Left renal pelvis (tissue), 4 donors: ENCODE measurements at regions not wholly inside any gene's neighbourhood (a gene's known extent, or its start where the extent isn't known, plus 50 kb on each side); places are given as distances from the start of the nearest gene placed in this dataset.
"Not testable (repeated sequence)": the region's sequence is repeated elsewhere in the genome, so short reads cannot be mapped to it uniquely, and the experiment has no call there.

ENCODE experiments used
- DNase-seq, 4 donors: peaks; one replicate each; pipeline ENCODE4 v3.0.0-alpha.2; 2013; ENCODE audit warnings: low read depth in 4 of 4, low spot score in 3 of 4

DNA sequence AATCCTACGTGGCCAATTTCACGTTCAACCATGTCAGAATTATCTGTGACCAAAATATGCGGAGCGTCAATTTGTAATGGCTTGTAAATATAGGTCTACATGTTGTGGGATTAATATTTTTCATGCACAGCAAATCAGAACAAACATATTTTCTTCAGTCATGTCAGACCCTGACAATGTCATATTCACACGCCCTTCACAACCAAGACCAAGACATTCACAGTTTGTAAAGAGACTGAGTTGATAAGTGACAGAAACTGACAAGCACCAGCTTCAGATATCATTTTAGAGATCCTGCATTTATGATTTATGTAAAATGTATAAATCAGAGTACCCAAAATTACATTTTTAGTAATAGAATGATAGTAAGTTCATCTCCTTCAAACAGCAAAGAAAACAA is 57.3 kb upstream of the NOVA1 start:
- DNase-seq = no peak

DNA sequence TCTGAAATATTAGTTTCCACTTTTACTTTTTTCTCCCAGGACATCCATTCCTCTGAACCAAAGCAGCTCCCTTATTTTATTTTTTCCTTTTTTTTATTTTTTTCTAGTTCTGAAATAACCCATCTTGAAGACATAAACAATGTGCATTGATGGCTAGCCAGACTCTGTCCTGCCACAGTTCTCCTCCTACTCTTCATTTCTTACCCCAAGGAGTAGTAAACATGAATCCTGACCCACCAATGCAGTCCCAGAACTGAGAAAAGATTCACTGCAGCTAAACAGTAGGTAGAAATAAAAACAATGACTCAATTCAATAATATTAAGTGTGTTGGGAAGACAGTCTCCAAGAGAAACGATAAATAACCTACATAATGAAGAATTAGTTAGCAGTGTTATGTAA is 65.7 kb upstream of the NOVA1 start:
- no peak for DNase-seq

- DNase-seq = not testable (repeated sequence)
These were observed 81.0 kb upstream of the NOVA1 start for GRCh38 chr14:26678732-26679420.

DNA sequence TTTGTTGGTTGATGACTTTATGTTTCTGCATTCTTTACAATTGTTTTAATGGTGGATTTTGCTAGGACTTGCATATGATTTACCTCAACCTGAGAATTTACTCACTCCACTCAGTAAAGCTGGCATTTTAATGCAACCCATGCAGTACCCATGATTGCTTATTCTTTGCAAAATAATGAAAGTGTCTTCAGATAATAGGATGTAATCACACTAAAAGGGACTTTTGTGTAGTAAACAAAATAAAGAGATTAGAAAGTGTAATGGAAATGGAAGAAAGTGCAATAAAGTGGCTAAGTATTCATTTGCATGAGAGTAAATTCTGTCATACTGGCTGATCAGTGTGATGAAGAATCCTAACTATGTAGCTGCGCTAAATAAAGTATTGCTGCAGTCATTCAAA is 87.6 kb upstream of the NOVA1 start:
- DNase-seq = no peak

DNA sequence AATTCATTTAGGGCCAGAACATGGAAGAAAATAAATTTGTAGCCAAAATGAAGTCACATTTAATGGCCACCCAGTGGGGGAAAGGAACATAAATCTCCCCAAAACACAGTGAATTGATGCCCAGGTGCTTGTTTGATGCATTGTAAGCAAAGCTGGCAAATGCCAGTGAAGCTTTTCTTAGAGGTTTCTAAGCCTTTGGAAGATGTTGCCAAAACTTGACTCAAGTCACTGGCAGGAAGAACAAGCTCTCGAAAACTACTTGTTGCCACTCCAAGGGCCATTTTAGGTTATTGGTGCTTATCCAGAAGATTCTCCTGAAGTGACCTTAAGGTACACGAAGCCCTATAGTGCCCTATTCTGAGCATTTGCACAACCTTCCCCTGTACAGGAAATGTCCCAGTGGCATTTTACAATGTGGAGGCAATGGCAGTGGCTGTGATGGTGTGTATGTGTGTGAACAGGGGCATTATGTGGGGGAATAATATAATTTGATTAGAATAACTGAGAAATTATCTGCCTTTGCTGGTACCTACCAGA is 89.5 kb upstream of the NOVA1 start:
- no peak for DNase-seq

GRCh38 chr14:26694521-26694920 is 96.7 kb upstream of the NOVA1 start:
- DNase-seq = no peak

GRCh38 chr14:26702721-26703230 is 104.9 kb upstream of the NOVA1 start:
- no peak for DNase-seq

- no peak for DNase-seq
These were observed 106.0 kb upstream of the NOVA1 start for GRCh38 chr14:26703686-26704366.

DNA sequence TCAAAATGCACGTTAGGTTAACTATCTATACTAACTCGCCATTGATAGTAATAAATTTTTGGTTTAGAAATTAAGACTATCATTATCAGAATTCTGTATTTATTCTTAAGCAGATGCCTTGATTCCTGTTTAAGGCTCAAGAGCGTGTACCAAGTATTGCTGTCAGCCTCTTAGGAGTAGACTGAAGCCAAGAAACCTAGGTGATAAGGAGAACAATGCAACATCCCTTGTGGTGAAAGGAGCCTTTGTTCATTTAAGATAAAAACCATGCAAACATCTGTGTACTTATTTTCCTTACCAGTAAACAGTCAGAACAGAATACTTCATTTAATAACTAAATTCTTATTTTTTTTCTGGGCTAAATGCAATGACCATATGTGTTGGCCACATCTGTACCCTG is 109.4 kb upstream of the NOVA1 start:
- no peak for DNase-seq

- no peak for DNase-seq
These were observed 111.2 kb upstream of the NOVA1 start for GRCh38 chr14:26709019-26709418.

DNA sequence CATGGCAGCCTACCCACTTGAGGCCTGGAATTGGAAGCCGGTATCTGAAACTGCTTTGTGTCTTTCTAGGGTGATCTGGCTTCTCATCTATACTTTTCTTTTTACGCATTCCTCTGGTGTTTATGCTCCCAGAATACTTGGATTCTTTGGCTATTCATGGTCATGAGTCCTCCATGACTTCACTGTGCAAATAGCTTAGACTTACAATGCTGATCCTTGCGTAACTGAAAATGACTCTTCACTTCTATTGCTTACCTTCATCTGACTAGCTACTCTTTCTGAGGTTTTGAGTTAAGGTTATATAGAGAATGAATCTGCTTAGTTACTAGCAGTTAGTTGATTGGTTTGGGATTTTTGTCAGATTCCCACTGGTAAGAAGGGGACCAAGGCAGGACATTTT is 121.7 kb upstream of the NOVA1 start:
- DNase-seq = no peak

DNA sequence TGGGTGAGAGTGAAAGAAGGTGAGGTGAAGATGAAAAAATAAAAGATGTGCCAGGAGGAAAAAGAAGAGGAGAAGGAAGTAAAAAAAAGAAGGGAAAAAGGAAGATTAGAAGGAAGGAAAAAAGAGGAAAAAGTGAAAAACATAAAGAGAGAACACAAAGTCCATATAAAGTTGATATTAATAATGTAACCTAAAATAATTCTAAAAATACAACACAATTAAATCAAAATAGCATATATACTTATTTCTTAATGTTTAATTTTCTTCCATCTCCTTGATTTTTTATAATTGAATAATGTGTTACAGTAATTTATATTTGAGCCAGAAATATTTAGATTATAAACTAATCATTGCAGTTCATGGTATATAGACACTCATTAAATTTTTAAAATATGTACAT is 124.4 kb upstream of the NOVA1 start:
- DNase-seq = no peak

GRCh38 chr14:26729851-26730250 is 132.0 kb upstream of the NOVA1 start:
- DNase-seq = no peak

DNA sequence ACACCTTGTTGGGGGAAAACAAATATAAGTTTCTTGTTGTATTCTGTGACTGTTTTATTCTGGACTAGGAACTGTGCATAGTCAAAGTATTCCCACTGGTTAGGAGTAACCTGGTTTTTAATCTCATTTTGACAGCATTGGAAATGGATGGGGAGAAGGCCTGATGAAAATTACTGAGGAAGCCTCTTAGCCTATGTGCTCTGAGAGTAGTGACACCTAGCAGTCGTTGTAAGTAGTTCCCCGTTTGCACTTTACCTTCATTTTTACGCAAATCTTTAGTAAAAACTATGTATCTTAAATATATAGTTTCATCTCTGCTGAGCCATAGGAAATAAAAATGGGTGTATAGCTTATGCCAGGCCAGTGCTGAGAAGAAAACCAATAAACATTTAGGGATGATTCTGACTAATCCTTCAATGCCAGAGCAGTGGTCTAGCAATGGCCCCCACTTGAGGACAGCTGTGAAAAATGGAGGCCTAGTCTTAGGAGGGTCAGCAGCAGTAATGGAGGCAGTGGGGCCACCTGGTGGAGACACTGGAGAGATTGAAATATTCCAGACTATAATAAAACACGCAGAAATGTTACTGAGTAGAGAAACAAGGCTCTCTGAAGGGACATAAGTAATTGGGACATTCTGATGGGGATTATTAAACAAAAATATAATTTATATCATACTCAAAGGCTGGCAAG is 133.2 kb upstream of the NOVA1 start:
- no peak for DNase-seq

- no peak for DNase-seq
These were observed 138.0 kb upstream of the NOVA1 start for GRCh38 chr14:26735811-26736210.

DNA sequence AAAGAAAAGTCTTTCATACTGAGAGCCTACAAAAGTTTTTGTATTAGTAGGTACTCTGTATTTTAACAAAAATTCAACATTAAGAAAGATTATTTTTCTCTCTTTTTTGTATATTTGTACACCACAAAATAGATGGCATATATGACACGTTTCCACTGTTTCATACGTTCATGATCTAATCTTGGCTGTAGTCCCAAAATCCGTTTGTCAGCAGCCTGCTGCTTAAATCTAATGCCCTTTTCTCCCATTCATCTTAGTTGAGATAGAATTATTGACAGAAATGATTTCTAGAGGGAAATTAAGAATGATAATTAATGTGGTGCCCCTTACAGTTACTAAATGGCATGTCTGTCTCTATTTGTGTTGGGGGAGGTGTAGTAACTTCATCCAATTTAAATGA is 140.7 kb upstream of the NOVA1 start:
- DNase-seq = no peak

DNA sequence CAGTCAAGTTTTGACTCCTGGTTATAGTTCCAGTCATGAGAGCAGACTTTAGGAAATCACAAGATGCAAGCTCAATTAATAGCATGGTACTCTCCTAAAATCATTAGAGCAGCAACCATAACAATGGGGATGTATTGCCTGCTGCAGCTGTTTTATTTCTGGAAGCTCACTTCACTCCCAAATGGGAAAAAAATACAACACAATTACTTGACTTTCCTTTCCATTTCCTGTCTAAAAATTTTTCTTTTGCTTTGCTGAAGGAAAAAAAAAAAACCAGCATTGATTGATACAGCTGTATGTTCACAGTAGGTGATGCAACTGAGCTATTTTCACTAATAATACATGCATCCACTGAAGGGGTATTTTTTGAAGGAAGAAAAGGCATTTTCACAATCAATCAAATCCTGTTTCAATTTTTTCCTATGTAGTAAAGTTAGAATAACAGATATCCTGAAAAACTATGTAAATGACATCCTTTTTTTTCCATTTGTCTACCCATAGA is 143.9 kb upstream of the NOVA1 start:
- DNase-seq = no peak

DNA sequence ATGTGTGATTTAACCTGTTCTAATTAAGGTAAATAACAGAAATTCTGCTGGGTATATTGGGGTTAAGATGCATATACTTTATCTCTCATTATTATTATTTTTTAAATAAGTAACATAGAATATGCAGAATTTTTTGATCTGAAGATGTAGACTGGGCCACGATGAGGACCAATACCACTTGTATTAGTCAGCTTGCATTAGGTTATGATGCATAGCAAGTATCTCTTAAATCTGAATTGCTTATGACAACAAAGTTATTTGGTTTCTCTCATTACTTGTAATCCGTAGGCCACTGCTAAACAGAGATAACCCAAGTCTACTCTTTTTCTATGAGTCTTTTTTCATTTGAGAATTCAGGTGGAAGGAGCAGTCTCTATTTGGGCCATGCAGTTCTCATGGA is 145.5 kb upstream of the NOVA1 start:
- no peak for DNase-seq

- no peak for DNase-seq
These were observed 147.1 kb upstream of the NOVA1 start for GRCh38 chr14:26744903-26745302.

DNA sequence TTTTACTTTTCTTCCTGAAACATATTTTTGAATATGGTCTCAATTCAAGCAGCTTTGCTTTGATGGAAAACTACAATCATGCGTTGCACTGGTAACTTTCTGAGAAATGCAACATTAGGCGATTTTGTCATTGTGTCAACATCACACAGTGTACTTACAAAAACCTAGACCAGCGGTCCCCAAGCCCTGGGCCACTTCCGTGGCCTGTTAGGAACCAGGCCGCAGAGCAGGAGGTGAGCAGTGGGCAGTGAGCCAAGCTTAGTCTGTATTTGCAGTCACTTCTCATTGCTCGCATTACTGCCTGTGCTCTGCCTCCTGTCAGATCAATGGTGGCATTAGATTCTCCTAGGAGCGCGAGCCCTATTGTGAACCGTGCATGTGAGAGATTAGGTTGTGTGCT is 163.7 kb upstream of the NOVA1 start:
- DNase-seq = no peak

- DNase-seq = no peak
These were observed 167.5 kb upstream of the NOVA1 start for GRCh38 chr14:26765301-26765700.
